Tibial nerve (tissue), 4 donors: ENCODE measurements at regions not wholly inside any gene's neighbourhood (a gene's known extent, or its start where the extent isn't known, plus 50 kb on each side); places are given as distances from the start of the nearest gene placed in this dataset.

Source experiments
- DNase-seq, 2 donors: peaks; one replicate each; pipeline ENCODE4 v3.0.0-alpha.2; 2019; ENCODE audit warnings: low spot score in 2 of 2
- H3K27ac ChIP-seq, 4 donors: fragments of 200-600 bp; sonication (generic) in 3 of 4; one replicate each; pipeline ENCODE4 v1.5.1; 2017 to 2019; ENCODE audit warnings: mild to moderate bottlenecking in 1 of 4
- H3K27me3 ChIP-seq, 2 donors: fragments of 200-600 bp; sonication (generic) in 1 of 2; one replicate each; pipeline versions ENCODE4 v1.5.1 to v1.6.0; 2017 to 2019
- H3K36me3 ChIP-seq, 3 donors: fragments of 200-600 bp; sonication (generic); one replicate each; pipeline ENCODE4 v1.5.1; 2018 to 2019
- H3K4me1 ChIP-seq, 4 donors: fragments of 200-600 bp; sonication (generic) in 3 of 4; one replicate each; pipeline ENCODE4 v1.5.1; 2017 to 2019
- H3K4me3 ChIP-seq, 4 donors: fragments of 200-600 bp; sonication (generic) in 3 of 4; one replicate each; pipeline ENCODE4 v1.5.1; 2017 to 2019; ENCODE audit warnings: mild to moderate bottlenecking in 1 of 4, moderate library complexity in 1 of 4
- H3K9me3 ChIP-seq, 4 donors: fragments of 200-600 bp; sonication (generic) in 3 of 4; one replicate each; pipeline ENCODE4 v1.5.1; 2017 to 2019
- CTCF ChIP-seq, 5 experiments: fragments of 200-600 bp in 3 of 5; fragments of 450-650 bp in 2 of 5; sonication (generic) in 3 of 5; IDR thresholded peaks; one replicate each; pipeline ENCODE4 v1.5.1; 2016 to 2019; ENCODE audit warnings: antibody characterized with exemption in 5 of 5, mild to moderate bottlenecking in 3 of 5, moderate library complexity in 2 of 5
- EP300 ChIP-seq, 2 donors: sonication (generic); formaldehyde crosslinking; IDR thresholded peaks; one replicate each; pipeline ENCODE4 v1.6.1; 2017; ENCODE audit warnings: antibody characterized with exemption in 2 of 2, mild to moderate bottlenecking in 1 of 2
- POLR2A ChIP-seq, 2 donors: fragments of 450-650 bp; IDR thresholded peaks; one replicate each; pipeline ENCODE4 v1.6.1; 2017; ENCODE audit warnings: antibody characterized with exemption in 2 of 2, mild to moderate bottlenecking in 2 of 2, moderate library complexity in 2 of 2
- WGBS, 2 donors: methylation state at CpG; one replicate each; pipeline ENCODE4 v1.1.5; 2018; 5-methylcytosine and 5-hydroxymethylcytosine counted together

GRCh38 chr2:53265544-53266299, 501.9 kb upstream of the CHAC2 start:
- 64 to 68% methylated on average over 3 of the region's 3 CpGs for WGBS, 2 donors
- TF ChIP-seq EP300 (IDR thresholded peaks at IDR 0.05) = no peak
- no peak overlapping the region for H3K4me3 ChIP-seq
- H3K36me3 ChIP-seq = no peaks in the 10 kb centered on the region
- H3K27me3 ChIP-seq = no peaks in the 10 kb centered on the region
- H3K4me1 ChIP-seq = no peaks in the 10 kb centered on the region
- H3K27ac ChIP-seq = no peak overlapping the region
- H3K9me3 ChIP-seq = no peaks in the 10 kb centered on the region
- DNase-seq = no peak

- H3K4me1 ChIP-seq = no peaks in the 10 kb centered on the region
- H3K27ac ChIP-seq = no peak overlapping the region
- no peak for TF ChIP-seq POLR2A (IDR thresholded peaks at IDR 0.05)
- no peak for TF ChIP-seq EP300 (IDR thresholded peaks at IDR 0.05)
- TF ChIP-seq CTCF (IDR thresholded peaks at IDR 0.05) = no peak
- H3K27me3 ChIP-seq = no peaks in the 10 kb centered on the region
- H3K4me3 ChIP-seq = no peak overlapping the region
- H3K9me3 ChIP-seq = peaks cover 0 to 4% (median 0%) of the 10 kb centered on the region in 4 donors
- no peak for DNase-seq
- H3K36me3 ChIP-seq = no peaks in the 10 kb centered on the region
- 92 to 94% methylated on average over 5 of the region's 5 CpGs for WGBS, 2 donors
Measured at GRCh38 chr2:53260568-53260967, 507.0 kb upstream of the CHAC2 start.

GRCh38 chr2:53259395-53260009, 508.1 kb upstream of the CHAC2 start:
- H3K4me3 ChIP-seq = no peak overlapping the region
- H3K9me3 ChIP-seq = peaks cover 0 to 4% (median 0%) of the 10 kb centered on the region in 4 donors
- H3K27me3 ChIP-seq = no peaks in the 10 kb centered on the region
- no peak for TF ChIP-seq CTCF (IDR thresholded peaks at IDR 0.05)
- TF ChIP-seq POLR2A (IDR thresholded peaks at IDR 0.05) = no peak
- TF ChIP-seq EP300 (IDR thresholded peaks at IDR 0.05) = no peak
- WGBS, 2 donors = 88 to 92% methylated on average over 15 to 29 of the region's 29 CpGs
- no peaks in the 10 kb centered on the region for H3K36me3 ChIP-seq
- H3K4me1 ChIP-seq = no peaks in the 10 kb centered on the region
- no peak for DNase-seq
- no peak overlapping the region for H3K27ac ChIP-seq

GRCh38 chr2:53257287-53257686, 510.3 kb upstream of the CHAC2 start:
- WGBS, 2 donors = 85 to 89% methylated on average over 3 of the region's 3 CpGs
- H3K27ac ChIP-seq = no peak overlapping the region
- H3K27me3 ChIP-seq = no peaks in the 10 kb centered on the region
- TF ChIP-seq CTCF (IDR thresholded peaks at IDR 0.05) (no peak), EP300 (IDR thresholded peaks at IDR 0.05) (no peak), POLR2A (IDR thresholded peaks at IDR 0.05) (no peak)
- H3K4me1 ChIP-seq = no peaks in the 10 kb centered on the region
- H3K36me3 ChIP-seq = no peaks in the 10 kb centered on the region
- DNase-seq = no peak
- no peak overlapping the region for H3K4me3 ChIP-seq
- H3K9me3 ChIP-seq = peaks cover 0 to 4% (median 0%) of the 10 kb centered on the region in 4 donors

GRCh38 chr2:53253244-53253643, 514.4 kb upstream of the CHAC2 start:
- Histone ChIP-seq H3K36me3 (no peaks in the 10 kb centered on the region), H3K9me3 (no peaks in the 10 kb centered on the region), H3K4me1 (peaks cover 0 to 6% (median 0%) of the 10 kb centered on the region in 4 donors), H3K27me3 (no peaks in the 10 kb centered on the region), H3K27ac (no peak overlapping the region), H3K4me3 (no peak overlapping the region)
- DNase-seq = no peak
- TF ChIP-seq EP300 (IDR thresholded peaks at IDR 0.05) (no peak), CTCF (IDR thresholded peaks at IDR 0.05) (no peak), POLR2A (IDR thresholded peaks at IDR 0.05) (no peak)
- WGBS, 2 donors = 59 to 71% methylated on average over 2 of the region's 2 CpGs
